ENCODE measurements at regions not wholly inside any gene's neighbourhood (a gene's known extent, or its start where the extent isn't known, plus 50 kb on each side); places are given as distances from the start of the nearest gene placed in this dataset.

- DNase-seq = no peak
Measured at GRCh38 chrX:39843318-39843717, 254.4 kb downstream of the BCOR start.

GRCh38 chrX:39845233-39845632, 252.5 kb downstream of the BCOR start:
- no peak for DNase-seq

DNA sequence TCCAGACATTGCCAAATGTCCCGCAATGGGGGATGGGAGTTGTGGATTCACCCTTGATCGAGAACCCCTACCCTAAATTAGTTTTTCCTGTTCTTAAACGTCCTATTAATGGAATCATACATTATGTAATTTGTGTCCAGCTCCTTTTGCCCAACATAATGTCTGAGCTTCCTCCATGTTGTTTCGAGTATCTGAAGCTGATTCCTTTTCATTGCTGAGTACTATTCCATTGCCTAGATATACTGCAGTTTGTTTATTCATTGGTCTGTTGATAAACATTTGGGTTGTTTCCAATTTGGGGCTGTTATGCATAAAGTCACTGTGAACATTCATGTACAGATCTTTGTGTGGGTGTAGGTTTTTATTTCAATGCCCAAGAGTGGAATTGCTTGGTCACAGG, 251.3 kb downstream of the BCOR start:
- DNase-seq = no peak

GRCh38 chrX:39848243-39848642, 249.5 kb downstream of the BCOR start:
- DNase-seq = no peak

DNA sequence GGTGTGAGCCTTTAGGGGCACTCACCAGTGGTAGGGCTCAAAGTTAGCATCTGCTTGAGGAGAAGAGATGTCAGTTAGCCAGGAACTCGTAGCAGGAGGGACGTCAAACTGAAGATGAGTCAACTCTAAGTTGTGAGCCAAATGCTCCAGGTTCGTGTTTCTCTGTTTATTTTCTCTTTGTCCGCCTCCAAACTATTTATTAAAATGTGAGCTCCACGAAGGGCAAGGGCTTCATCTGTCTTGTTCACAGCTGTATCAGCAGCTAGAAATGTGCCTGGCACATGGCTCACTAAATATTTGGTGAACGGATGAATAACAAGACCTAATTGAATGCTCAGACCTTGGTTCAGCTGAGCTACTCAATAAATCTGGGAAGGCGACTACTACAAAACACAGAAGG, 248.9 kb downstream of the BCOR start:
- no peak for DNase-seq

DNA sequence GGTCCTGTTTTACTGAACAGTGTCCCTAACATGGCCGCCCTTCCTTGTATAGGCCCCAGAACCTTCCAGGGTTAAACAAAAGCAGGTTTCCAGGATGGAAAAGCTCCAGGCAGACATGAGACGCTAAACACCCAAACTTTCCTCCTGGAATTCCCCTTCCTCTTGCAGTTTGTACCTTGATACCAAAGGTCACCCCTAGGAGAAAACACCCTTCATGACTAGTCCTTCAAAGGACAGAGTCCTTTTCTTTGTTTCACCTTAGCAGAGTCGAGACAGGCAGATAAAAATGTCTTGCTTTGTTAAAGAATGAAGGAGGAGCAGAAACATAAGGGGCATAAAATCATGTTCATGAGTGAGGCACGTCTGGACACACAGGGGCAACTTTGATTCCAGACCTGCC, 247.5 kb downstream of the BCOR start:
- no peak for DNase-seq

DNA sequence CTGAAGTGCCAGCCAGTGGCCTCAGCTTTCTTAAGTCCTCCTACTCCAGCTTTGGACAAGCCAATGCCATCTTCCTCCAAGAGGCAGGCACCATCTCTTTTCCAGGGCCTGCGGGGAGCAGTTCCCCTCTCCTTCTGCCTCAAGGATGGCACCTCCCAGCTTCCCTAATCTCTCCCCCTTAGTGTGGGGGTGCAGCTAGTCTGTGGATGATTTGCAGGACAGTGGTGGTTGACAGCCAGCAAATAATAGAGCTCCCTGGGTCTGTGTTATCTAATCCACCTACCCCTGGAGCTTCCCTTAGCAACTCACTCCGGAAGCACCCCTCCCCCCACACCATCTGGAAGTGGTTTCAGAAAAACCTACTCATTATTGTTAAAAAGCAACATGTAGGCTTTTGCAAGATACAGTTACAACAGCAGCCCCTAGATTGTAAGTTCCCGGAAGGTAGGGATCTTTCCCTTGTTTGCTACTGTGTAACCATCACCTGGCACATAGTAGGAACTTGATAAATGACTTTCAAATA, 247.1 kb downstream of the BCOR start:
- peak; percentile 71 for DNase-seq

GRCh38 chrX:39851745-39852455, 245.9 kb downstream of the BCOR start:
- DNase-seq = no peak

GRCh38 chrX:39852491-39852890, 245.3 kb downstream of the BCOR start:
- DNase-seq = no peak

DNA sequence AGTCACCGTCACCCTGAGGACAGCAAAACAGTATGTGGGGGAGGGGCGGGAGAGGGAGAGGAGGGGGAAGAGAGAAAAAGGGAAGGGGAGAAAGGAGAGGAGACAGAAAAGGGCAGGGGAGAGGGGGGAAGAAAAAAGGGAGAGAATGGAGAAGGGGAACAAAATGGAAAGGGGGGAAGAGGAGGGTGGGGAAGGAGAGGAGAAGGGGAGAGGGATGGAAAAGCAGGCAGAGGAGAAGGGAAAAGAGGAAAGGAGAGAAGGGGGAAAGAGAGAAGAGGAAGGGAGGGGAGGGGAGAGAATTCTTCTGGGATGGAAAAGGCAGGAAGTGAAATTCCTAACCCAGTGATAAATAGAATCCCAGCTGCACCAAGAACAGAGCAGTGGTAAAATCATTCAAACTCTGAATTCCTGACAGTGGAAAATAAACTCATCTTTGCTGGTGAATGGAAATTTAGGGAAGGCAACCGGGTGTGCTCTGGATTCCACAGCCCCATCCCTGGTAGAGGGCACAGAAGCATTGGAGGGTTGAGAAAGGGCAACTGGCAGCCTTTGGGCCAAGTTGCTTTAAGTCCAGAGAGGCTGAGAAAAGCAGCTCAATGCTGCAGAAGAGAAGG, 244.2 kb downstream of the BCOR start:
- DNase-seq = no peak

GRCh38 chrX:39854772-39855747, 242.7 kb downstream of the BCOR start:
- peak; percentile 74 for DNase-seq

GRCh38 chrX:39855748-39856129, 242.0 kb downstream of the BCOR start:
- peak; percentile 95 for DNase-seq

DNA sequence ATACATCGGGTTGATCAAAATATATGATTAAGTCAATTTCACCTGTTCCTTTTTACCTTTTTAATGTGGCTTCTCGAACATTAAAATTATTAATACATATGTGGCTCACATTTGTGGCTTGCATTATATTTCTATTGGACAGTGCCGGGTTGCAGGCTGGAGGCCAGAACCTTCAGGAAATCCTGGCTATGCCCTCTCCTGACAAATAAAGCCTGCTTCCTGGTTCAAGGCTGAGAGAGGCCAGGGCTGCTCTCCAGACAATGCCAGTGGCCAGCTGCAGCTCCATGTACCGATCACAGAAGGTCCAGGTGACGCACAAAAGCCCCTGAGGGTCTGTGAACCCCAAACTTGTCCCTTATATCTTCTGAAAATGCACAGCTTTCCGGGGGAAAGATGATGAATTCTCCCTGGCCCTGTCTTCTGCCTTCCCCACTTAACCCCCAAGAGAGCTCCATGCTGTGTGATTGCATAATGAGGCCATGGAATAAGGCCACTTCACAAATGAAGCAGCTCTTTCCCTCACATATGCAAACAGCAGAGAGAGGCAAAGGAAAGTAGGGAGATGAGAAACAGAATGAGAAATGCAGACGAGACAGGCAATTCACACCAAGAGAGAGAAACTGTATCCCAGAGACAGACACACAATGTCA, 241.2 kb downstream of the BCOR start:
- no peak for DNase-seq

- DNase-seq = no peak
Measured at GRCh38 chrX:39857780-39858179, 240.0 kb downstream of the BCOR start.

DNA sequence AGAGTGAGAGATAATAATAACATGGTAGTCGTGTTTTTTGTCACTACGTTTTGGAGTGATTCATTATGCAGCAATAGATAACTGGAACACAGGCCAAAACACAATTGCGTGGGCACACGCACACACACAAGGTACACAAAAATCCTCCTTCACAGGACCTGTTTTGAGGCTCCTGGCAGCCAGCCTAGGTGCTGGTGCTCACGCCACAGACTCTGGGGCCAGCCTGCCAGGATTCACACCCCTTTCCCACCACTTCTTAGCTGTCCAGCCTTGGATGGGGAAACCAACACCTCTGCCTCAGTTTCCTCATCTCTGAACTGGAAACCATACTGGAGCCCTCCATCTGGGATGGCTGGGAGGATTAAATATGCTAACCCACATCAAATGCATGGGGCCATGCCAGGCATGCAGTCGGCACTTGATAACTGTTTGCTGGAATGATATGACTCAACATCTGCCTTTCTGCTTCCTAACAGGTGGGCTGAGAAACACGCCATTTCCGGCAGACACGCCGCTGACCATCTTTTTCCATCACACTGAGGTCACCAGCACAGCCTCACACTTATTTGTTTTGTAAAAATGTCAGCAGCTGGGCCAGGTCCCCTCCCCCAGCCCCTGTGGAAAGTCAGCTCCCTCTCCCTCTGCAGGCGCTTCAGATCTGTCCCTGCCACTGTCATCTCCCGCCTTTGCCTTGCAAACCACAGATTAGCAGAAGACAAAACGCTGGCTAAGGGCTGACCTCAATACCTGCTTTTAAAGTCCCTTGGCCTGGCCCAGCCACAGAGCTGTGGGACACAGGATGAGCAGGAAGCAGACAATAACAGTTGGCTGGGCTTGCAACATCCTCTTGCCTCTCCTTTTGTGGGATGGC, 237.5 kb downstream of the BCOR start:
- peak; percentile 87 for DNase-seq

GRCh38 chrX:39862963-39863362, 234.8 kb downstream of the BCOR start:
- no peak for DNase-seq

DNA sequence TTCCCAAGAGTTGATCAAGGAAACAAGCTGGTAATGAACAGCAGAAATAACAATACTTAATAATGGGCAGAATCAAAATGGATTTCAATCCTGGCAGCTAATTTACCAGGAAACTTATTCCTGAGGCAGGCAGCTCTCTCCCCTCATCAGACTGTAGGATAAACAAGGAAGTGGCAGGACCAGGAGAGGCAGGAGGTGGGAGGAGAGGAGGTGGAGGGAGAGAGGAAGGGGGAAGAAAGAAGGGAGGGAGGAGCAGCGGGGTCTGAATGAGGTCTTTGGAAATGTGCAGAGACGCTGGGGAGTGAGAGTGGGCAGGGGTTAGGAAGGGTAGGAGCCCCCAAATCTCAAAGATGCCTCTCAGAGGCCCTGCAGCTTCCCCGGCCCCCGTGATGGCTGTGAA, 231.5 kb downstream of the BCOR start:
- no peak for DNase-seq

GRCh38 chrX:39869846-39870601, 227.7 kb downstream of the BCOR start:
- peak; percentile 55 for DNase-seq

DNA sequence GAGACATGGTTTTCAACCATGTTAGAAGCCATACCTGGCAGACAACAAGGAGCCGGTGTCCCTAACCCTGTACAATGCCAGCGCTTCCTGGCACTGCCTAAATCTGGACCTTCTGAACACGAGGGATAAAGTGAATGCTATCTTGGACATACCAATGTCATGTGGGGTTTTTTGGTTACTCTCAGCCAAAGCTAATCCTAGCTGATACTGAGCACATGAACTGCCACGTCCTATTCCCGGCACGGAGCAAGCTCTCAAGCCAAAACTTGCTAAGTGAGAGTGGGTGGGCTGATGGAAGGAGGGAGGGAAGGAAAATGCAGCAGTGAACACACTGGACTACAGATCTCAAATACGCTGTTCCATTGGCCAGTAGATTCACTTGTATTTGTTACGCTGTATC, 226.1 kb downstream of the BCOR start:
- no peak for DNase-seq

DNA sequence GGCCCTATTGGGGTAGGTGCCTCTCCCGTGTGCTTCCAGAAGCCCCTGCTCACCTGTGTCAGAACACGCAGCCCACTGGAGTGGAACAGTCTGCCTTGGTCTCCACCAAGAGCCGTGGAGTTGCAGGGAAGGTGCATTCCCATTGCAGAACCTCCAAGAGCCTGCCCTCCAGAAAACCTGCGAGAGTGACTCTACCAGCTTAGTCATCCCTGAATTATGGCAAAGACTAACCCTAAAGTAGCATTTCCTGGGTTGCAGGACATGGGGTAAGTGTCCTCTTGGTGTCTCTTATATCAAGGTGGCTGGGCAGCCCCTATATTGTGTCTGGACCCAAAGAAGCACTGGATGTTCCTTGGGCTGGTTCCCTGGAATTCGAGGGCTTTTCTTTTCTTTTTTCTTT, 224.6 kb downstream of the BCOR start:
- no peak for DNase-seq

GRCh38 chrX:39874202-39874816, 223.4 kb downstream of the BCOR start:
- DNase-seq = no peak
